WTC11 (cell line): ENCODE measurements at regions not wholly inside any gene's neighbourhood (a gene's known extent, or its start where the extent isn't known, plus 50 kb on each side); places are given as distances from the start of the nearest gene placed in this dataset.

ENCODE experiments used
- ATAC-seq: fragments of 200-7000 bp; cut with Tn5 transposase; 2 replicates; pipeline ENCODE4 v1.10.0; 2021; ENCODE audit warnings: mild to moderate bottlenecking, moderate library complexity
- CTCF ChIA-PET: fragments of 300-600 bp; sonication (Branson Sonifier 250); formaldehyde crosslinking; loops from one replicate; lab custom pipeline; 2021; ENCODE audit warnings: antibody characterized with exemption; lab: Charles Lee
- POLR2A ChIA-PET: fragments of 350-600 bp; sonication (Branson Sonifier 250); formaldehyde crosslinking; loops from one replicate; lab custom pipeline; 2021; ENCODE audit warnings: antibody characterized with exemption; lab: Charles Lee
- DNase-seq: peaks from one replicate; pipeline ENCODE4 v3.0.0; 2021; ENCODE audit warnings: low spot score
- H3K27ac Mint-ChIP-seq: 2 replicates; pipeline ENCODE4 v1.8.0; 2021; ENCODE audit warnings: mixed read lengths
- H3K27me3 Mint-ChIP-seq: 2 replicates; pipeline ENCODE4 v1.8.0; 2021; ENCODE audit warnings: low read depth, mild to moderate bottlenecking, moderate library complexity, mixed read lengths
- H3K36me3 Mint-ChIP-seq: 2 replicates; pipeline ENCODE4 v1.8.0; 2021; ENCODE audit warnings: mixed read lengths
- H3K4me1 Mint-ChIP-seq: 2 replicates; pipeline ENCODE4 v1.8.0; 2022; ENCODE audit warnings: mixed read lengths
- H3K4me3 Mint-ChIP-seq: 2 replicates; pipeline ENCODE4 v1.8.0; 2021; ENCODE audit warnings: mild to moderate bottlenecking, moderate library complexity, mixed read lengths
- H3K9me3 Mint-ChIP-seq: 2 replicates; pipeline ENCODE4 v1.8.0; 2021; ENCODE audit warnings: mixed read lengths
- CBFB ChIP-seq: sonication (generic); formaldehyde crosslinking; IDR thresholded peaks from 2 replicates; pipeline ENCODE4 v1.8.1; 2022; ENCODE audit warnings: mild to moderate bottlenecking, low read depth, missing genetic modification reagents
- CREB1 ChIP-seq: sonication (generic); formaldehyde crosslinking; IDR thresholded peaks from 2 replicates; pipeline ENCODE4 v1.8.0; 2023; ENCODE audit warnings: mild to moderate bottlenecking, missing genetic modification reagents
- FOXP1 ChIP-seq: sonication (generic); formaldehyde crosslinking; IDR thresholded peaks from 2 replicates; pipeline ENCODE4 v1.8.0; 2022; ENCODE audit warnings: missing genetic modification reagents, mild to moderate bottlenecking, moderate library complexity, borderline replicate concordance
- KAT7 ChIP-seq: sonication (generic); formaldehyde crosslinking; IDR thresholded peaks from 2 replicates; pipeline ENCODE4 v1.8.1; 2023; ENCODE audit warnings: missing genetic modification reagents, mild to moderate bottlenecking, borderline replicate concordance
- MYBL2 ChIP-seq: sonication (generic); formaldehyde crosslinking; IDR thresholded peaks from 2 replicates; pipeline ENCODE4 v1.8.1; 2023; ENCODE audit warnings: mild to moderate bottlenecking, moderate library complexity, missing genetic modification reagents
- NFYB ChIP-seq: sonication (generic); formaldehyde crosslinking; conservative IDR thresholded peaks from 2 replicates; pipeline ENCODE4 v1.8.0; 2022; ENCODE audit warnings: low read depth, missing genetic modification reagents
- NR2C2 ChIP-seq: sonication (generic); formaldehyde crosslinking; IDR thresholded peaks from 2 replicates; pipeline ENCODE4 v1.8.0; 2022; ENCODE audit warnings: mild to moderate bottlenecking, missing genetic modification reagents
- RELA ChIP-seq: sonication (generic); formaldehyde crosslinking; IDR thresholded peaks from 2 replicates; pipeline ENCODE4 v1.8.1; 2022; ENCODE audit warnings: missing genetic modification reagents, mild to moderate bottlenecking, borderline replicate concordance
- RORB ChIP-seq: fragments of 250-450 bp; sonication (Bioruptor Pico); IDR thresholded peaks from 2 replicates; pipeline ENCODE4 v1.9.0; 2021; ENCODE audit warnings: mild to moderate bottlenecking
- SP1 ChIP-seq: sonication (generic); formaldehyde crosslinking; conservative IDR thresholded peaks from 2 replicates; pipeline ENCODE4 v1.8.1; 2022; ENCODE audit warnings: missing genetic modification reagents
- TEAD4 ChIP-seq: sonication (generic); formaldehyde crosslinking; IDR thresholded peaks from 2 replicates; pipeline ENCODE4 v1.8.0; 2022; ENCODE audit warnings: mild to moderate bottlenecking, missing genetic modification reagents
- ZNF263 ChIP-seq: sonication (generic); formaldehyde crosslinking; IDR thresholded peaks from 2 replicates; pipeline ENCODE4 v1.8.1; 2022; ENCODE audit warnings: low read depth, mild to moderate bottlenecking, moderate library complexity, missing genetic modification reagents
- ZNF671 ChIP-seq: fragments of 250-450 bp; sonication (Bioruptor Pico); IDR thresholded peaks from 2 replicates; pipeline ENCODE4 v1.8.0; 2021; ENCODE audit warnings: mild to moderate bottlenecking
- TF ChIP-seq, protein P1 (sequence below): sonication (generic); formaldehyde crosslinking; IDR thresholded peaks from 2 replicates; pipeline ENCODE4 v1.8.0; 2023; ENCODE audit warnings: missing genetic modification reagents, mild to moderate bottlenecking, borderline replicate concordance
- TF ChIP-seq, protein P2 (sequence below): fragments of 250-450 bp; sonication (Bioruptor Pico); IDR thresholded peaks from 2 replicates; pipeline ENCODE4 v1.9.0; 2021; ENCODE audit warnings: mild to moderate bottlenecking
- TF ChIP-seq, protein P3 (sequence below): sonication (generic); formaldehyde crosslinking; IDR thresholded peaks from 2 replicates; pipeline ENCODE4 v1.8.0; 2023; ENCODE audit warnings: missing genetic modification reagents
- TF ChIP-seq, protein P4 (sequence below): fragments of 250-450 bp; sonication (Bioruptor Pico); IDR thresholded peaks from 2 replicates; pipeline ENCODE4 v2.1.2; 2022; ENCODE audit warnings: mild to moderate bottlenecking, moderate library complexity
- TF ChIP-seq, protein P5 (sequence below): sonication (generic); formaldehyde crosslinking; IDR thresholded peaks from 2 replicates; pipeline ENCODE4 v1.8.0; 2022; ENCODE audit warnings: mild to moderate bottlenecking, missing genetic modification reagents
- TF ChIP-seq, protein P6 (sequence below): sonication (generic); formaldehyde crosslinking; IDR thresholded peaks from 2 replicates; pipeline ENCODE4 v1.8.0; 2022; ENCODE audit warnings: mild to moderate bottlenecking, missing genetic modification reagents

DNA sequence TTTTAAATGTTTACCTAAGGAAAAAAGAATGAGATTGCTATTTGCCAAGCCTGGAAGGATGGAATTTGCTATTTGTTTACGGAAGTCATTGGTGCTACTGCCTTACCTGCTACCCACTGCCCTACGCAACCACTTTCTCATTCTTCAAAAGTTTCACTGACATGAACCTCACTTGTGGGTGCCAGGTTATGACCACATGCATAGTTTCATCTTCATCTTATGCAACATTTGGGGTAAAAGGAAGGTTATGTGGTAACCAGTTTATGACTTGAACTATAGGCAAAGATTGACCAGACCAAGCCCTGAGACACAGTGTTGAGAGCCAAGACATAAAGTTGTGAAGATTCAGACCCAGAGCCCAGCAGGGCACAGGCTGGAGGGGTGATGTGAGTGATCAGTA, 142.5 kb downstream of the LACC1 start:
- Mint-ChIP-seq H3K27me3 (no peaks in the 10 kb centered on the region), H3K4me3 (no peak overlapping the region), H3K4me1 (peaks cover 15% of the 10 kb centered on the region), H3K36me3 (no peaks in the 10 kb centered on the region), H3K27ac (no peak overlapping the region), H3K9me3 (no peaks in the 10 kb centered on the region)
- ChIA-PET POLR2A (no interaction called here), CTCF (no interaction called here)
- ATAC-seq = no peak
- no peak for DNase-seq
- TF ChIP-seq ZNF671 (CRISPR knock-in tag) = no peak
- TF ChIP-seq, protein P1, sequence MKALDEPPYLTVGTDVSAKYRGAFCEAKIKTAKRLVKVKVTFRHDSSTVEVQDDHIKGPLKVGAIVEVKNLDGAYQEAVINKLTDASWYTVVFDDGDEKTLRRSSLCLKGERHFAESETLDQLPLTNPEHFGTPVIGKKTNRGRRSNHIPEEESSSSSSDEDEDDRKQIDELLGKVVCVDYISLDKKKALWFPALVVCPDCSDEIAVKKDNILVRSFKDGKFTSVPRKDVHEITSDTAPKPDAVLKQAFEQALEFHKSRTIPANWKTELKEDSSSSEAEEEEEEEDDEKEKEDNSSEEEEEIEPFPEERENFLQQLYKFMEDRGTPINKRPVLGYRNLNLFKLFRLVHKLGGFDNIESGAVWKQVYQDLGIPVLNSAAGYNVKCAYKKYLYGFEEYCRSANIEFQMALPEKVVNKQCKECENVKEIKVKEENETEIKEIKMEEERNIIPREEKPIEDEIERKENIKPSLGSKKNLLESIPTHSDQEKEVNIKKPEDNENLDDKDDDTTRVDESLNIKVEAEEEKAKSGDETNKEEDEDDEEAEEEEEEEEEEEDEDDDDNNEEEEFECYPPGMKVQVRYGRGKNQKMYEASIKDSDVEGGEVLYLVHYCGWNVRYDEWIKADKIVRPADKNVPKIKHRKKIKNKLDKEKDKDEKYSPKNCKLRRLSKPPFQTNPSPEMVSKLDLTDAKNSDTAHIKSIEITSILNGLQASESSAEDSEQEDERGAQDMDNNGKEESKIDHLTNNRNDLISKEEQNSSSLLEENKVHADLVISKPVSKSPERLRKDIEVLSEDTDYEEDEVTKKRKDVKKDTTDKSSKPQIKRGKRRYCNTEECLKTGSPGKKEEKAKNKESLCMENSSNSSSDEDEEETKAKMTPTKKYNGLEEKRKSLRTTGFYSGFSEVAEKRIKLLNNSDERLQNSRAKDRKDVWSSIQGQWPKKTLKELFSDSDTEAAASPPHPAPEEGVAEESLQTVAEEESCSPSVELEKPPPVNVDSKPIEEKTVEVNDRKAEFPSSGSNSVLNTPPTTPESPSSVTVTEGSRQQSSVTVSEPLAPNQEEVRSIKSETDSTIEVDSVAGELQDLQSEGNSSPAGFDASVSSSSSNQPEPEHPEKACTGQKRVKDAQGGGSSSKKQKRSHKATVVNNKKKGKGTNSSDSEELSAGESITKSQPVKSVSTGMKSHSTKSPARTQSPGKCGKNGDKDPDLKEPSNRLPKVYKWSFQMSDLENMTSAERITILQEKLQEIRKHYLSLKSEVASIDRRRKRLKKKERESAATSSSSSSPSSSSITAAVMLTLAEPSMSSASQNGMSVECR (CRISPR knock-in tag) = no peak
- TF ChIP-seq, protein P2, sequence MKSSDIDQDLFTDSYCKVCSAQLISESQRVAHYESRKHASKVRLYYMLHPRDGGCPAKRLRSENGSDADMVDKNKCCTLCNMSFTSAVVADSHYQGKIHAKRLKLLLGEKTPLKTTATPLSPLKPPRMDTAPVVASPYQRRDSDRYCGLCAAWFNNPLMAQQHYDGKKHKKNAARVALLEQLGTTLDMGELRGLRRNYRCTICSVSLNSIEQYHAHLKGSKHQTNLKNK (CRISPR knock-in tag) = no peak
- TF ChIP-seq CREB1 (CRISPR knock-in tag) = no peak
- TF ChIP-seq SP1 (CRISPR knock-in tag) = no peak
- TF ChIP-seq, protein P3, sequence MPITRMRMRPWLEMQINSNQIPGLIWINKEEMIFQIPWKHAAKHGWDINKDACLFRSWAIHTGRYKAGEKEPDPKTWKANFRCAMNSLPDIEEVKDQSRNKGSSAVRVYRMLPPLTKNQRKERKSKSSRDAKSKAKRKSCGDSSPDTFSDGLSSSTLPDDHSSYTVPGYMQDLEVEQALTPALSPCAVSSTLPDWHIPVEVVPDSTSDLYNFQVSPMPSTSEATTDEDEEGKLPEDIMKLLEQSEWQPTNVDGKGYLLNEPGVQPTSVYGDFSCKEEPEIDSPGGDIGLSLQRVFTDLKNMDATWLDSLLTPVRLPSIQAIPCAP (CRISPR knock-in tag) = no peak
- TF ChIP-seq, protein P4, sequence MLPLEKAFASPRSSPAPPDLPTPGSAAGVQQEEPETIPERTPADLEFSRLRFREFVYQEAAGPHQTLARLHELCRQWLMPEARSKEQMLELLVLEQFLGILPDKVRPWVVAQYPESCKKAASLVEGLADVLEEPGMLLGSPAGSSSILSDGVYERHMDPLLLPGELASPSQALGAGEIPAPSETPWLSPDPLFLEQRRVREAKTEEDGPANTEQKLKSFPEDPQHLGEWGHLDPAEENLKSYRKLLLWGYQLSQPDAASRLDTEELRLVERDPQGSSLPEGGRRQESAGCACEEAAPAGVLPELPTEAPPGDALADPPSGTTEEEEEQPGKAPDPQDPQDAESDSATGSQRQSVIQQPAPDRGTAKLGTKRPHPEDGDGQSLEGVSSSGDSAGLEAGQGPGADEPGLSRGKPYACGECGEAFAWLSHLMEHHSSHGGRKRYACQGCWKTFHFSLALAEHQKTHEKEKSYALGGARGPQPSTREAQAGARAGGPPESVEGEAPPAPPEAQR = no peak

DNA sequence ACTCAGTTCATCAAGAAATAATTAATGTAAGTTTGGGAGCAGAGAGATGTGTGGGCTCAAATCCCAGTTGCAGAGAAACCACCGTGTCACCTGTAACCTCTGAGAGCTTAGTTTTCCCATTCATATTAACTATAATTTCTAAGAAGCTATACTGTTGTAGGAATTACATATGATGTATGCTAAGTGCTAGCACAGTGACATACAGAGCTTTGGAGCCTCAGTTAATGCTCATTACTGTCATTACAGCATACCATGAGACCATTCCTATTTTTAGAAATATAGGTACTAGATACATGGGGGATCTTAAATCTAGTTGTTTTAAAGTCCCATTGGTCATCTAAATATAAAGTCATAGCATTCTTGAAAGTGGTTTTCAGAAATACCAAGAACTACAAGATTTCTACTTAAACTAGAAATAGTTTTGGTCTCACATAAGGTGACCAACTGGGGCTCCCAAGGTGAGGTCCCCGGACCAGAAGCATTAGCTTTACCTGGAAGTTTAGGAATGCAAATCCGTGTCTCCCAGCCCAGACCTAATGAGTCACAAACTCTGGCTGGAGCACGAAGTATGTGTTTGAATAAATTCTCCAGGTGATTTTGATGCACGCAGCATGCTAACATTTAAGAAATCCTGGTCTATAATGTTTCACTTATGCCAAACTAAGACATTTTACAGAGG, 144.6 kb downstream of the LACC1 start:
- Mint-ChIP-seq H3K27ac (no peak overlapping the region), H3K9me3 (no peaks in the 10 kb centered on the region), H3K4me3 (no peak overlapping the region), H3K27me3 (no peaks in the 10 kb centered on the region), H3K4me1 (no peaks in the 10 kb centered on the region), H3K36me3 (no peaks in the 10 kb centered on the region)
- ATAC-seq (no peak), DNase-seq (no peak)
- POLR2A ChIA-PET = no interaction called here
- no peak for TF ChIP-seq CBFB (CRISPR knock-in tag)
- no peak for TF ChIP-seq RORB (CRISPR knock-in tag)
- TF ChIP-seq, protein P5, sequence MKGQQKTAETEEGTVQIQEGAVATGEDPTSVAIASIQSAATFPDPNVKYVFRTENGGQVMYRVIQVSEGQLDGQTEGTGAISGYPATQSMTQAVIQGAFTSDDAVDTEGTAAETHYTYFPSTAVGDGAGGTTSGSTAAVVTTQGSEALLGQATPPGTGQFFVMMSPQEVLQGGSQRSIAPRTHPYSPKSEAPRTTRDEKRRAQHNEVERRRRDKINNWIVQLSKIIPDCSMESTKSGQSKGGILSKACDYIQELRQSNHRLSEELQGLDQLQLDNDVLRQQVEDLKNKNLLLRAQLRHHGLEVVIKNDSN = no peak
- no peak for TF ChIP-seq CREB1 (CRISPR knock-in tag)
- no peak for TF ChIP-seq FOXP1 (CRISPR knock-in tag)
- no peak for TF ChIP-seq MYBL2 (CRISPR knock-in tag)
- TF ChIP-seq RELA (CRISPR knock-in tag) = no peak
- no peak for TF ChIP-seq ZNF263 (CRISPR knock-in tag)
- no peak for TF ChIP-seq NFYB (CRISPR knock-in tag)
- no peak for TF ChIP-seq KAT7
- TF ChIP-seq, protein P3 (CRISPR knock-in tag) = no peak
- TF ChIP-seq NR2C2 (CRISPR knock-in tag) = no peak
- TF ChIP-seq, protein P6, sequence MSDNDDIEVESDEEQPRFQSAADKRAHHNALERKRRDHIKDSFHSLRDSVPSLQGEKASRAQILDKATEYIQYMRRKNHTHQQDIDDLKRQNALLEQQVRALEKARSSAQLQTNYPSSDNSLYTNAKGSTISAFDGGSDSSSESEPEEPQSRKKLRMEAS (CRISPR knock-in tag) = no peak
- TF ChIP-seq TEAD4 (CRISPR knock-in tag) = no peak
- CTCF ChIA-PET = no interaction called here
